Cardiac muscle cell (in vitro differentiated cells and primary cell): ENCODE measurements at regions not wholly inside any gene's neighbourhood (a gene's known extent, or its start where the extent isn't known, plus 50 kb on each side); places are given as distances from the start of the nearest gene placed in this dataset.

ENCODE experiments used
- DNase-seq, 2 donors: peaks; one replicate each; pipeline versions ENCODE4 v3.0.0 to v3.0.0-alpha.2; 2010 to 2017; ENCODE audit warnings: low read depth in 1 of 2, low spot score in 1 of 2
- H3K27ac ChIP-seq: fragments of 200-600 bp; sonication (generic); 2 replicates; pipeline ENCODE4 v1.5.1; 2016
- H3K27me3 ChIP-seq: fragments of 200-600 bp; sonication (generic); 2 replicates; pipeline ENCODE4 v1.6.0; 2016; ENCODE audit warnings: control low read depth
- H3K36me3 ChIP-seq: fragments of 200-600 bp; sonication (generic); 2 replicates; pipeline ENCODE4 v1.5.1; 2016; ENCODE audit warnings: control low read depth
- H3K4me1 ChIP-seq: fragments of 200-600 bp; sonication (generic); 2 replicates; pipeline ENCODE4 v1.8.1; 2017; ENCODE audit warnings: low read depth, mild to moderate bottlenecking, mixed run types
- H3K4me3 ChIP-seq: fragments of 200-600 bp; sonication (generic); 2 replicates; pipeline ENCODE4 v1.5.1; 2016; ENCODE audit warnings: mild to moderate bottlenecking
- H3K9me3 ChIP-seq: fragments of 200-600 bp; sonication (generic); 2 replicates; pipeline ENCODE4 v1.5.1; 2017; ENCODE audit warnings: low read depth, mild to moderate bottlenecking, control low read depth
- CTCF ChIP-seq: IDR thresholded peaks from 2 replicates; pipeline ENCODE4 v1.5.1; 2012; ENCODE audit warnings: low read depth, mild to moderate bottlenecking, low read length

GRCh38 chr11:70604221-70604620 is 205.9 kb downstream of the CTTN start:
- DNase-seq, result no peak

GRCh38 chr11:70604630-70605467 is 206.5 kb downstream of the CTTN start:
- no peaks in the 10 kb centered on the region for H3K36me3 ChIP-seq
- H3K4me3 ChIP-seq, result no peak overlapping the region
- H3K27ac ChIP-seq, result no peak overlapping the region
- H3K27me3 ChIP-seq, result no peaks in the 10 kb centered on the region
- no peak for DNase-seq
- H3K4me1 ChIP-seq, result no peaks in the 10 kb centered on the region
- H3K9me3 ChIP-seq, result no peaks in the 10 kb centered on the region
- no peak for TF ChIP-seq CTCF

More at GRCh38 chr11:70604221-70604620, 205.9 kb downstream of the CTTN start:
- no peak overlapping the region for H3K27ac ChIP-seq
- H3K4me1 ChIP-seq, result no peaks in the 10 kb centered on the region
- H3K36me3 ChIP-seq, result no peaks in the 10 kb centered on the region
- no peaks in the 10 kb centered on the region for H3K9me3 ChIP-seq
- H3K4me3 ChIP-seq, result no peak overlapping the region
- no peaks in the 10 kb centered on the region for H3K27me3 ChIP-seq
- no peak for TF ChIP-seq CTCF

DNA sequence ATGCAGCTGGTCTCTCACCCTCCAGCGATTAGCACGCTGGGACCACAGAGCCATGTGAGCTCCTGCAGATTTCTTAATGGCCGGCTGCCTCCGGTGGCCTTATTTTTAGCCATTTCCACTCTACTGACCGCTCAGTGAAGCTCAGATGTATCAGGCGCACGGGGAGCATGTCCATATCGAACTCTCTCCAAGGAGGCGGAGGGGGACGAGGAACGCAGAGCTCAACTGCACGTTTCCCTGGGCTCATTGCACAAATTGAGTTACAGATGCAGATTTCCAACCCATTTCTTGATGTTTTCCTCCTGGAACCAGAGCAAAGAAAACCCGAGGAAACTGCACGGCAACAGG is 207.1 kb downstream of the CTTN start:
- Histone ChIP-seq H3K4me1 (no peaks in the 10 kb centered on the region), H3K4me3 (no peak overlapping the region)
- no peak for DNase-seq

DNA sequence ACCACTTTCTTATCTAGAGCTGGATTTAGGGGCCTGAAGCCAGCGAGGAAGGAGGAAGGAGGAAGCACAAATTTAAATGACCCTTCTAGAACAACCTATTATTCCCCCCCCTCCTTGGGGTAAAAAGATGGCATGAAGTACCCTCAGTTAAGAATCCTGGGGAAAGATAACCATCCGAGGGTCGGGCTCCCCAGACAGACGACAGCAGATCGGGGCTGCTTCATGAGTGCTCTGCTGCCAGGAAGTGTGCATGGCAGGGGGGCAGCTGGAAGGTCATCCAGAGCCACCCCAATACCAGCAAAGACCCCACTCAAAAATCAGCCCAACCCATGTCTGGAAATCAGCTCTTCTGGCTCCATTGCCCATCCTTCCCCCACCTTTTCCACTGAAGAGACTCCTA is 207.5 kb downstream of the CTTN start:
- Histone ChIP-seq H3K4me1 (no peaks in the 10 kb centered on the region), H3K27me3 (no peaks in the 10 kb centered on the region), H3K27ac (no peak overlapping the region), H3K9me3 (no peaks in the 10 kb centered on the region), H3K4me3 (no peak overlapping the region), H3K36me3 (no peaks in the 10 kb centered on the region)
- no peak for DNase-seq
- TF ChIP-seq CTCF, result no peak

More for the DNA sequence above, 207.1 kb downstream of the CTTN start:
- Histone ChIP-seq H3K27me3 (no peaks in the 10 kb centered on the region), H3K9me3 (no peaks in the 10 kb centered on the region), H3K36me3 (no peaks in the 10 kb centered on the region), H3K27ac (no peak overlapping the region)
- no peak for TF ChIP-seq CTCF

DNA sequence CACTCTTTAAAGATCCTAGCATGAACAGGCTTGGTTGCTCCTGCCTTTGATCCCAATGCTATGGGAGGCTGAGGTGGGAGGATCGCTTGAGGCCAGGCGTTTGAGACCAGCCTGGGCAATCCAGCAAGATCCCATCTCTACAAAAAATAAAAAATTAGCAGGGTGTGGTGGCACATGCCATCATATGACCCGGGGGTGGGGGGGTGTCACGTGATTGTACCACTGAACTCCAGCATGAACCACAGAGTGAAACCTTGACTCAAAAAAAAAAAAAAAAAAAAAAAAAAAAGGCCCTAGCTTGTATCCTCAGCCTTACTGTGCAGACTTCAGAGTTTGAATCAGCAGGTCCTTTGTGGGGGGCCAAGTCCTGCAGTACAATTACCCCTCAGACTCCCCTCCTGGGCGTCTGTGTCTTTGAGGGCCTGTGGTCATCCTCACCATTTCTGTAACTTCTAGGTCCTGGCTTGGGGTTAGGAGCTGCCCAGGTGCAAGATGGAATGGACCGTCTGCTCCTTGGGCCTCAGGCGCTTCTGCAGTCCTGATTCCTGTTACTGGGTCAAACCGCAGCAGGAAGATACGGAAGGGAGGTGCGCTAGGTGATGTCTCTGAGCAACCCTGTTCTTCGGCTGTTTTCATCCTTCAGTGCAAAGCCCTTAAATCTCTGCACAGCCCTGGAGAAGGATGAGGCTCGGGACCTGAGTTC is 208.1 kb downstream of the CTTN start:
- Histone ChIP-seq H3K27me3 (no peaks in the 10 kb centered on the region), H3K4me3 (no peak overlapping the region), H3K4me1 (no peaks in the 10 kb centered on the region), H3K27ac (no peak overlapping the region), H3K36me3 (no peaks in the 10 kb centered on the region), H3K9me3 (no peaks in the 10 kb centered on the region)
- no peak for TF ChIP-seq CTCF
- DNase-seq, result no peak
